B cell (primary cell): ENCODE measurements at regions not wholly inside any gene's neighbourhood (a gene's known extent, or its start where the extent isn't known, plus 50 kb on each side); places are given as distances from the start of the nearest gene placed in this dataset.

Experiments
- ATAC-seq: fragments of 200-7000 bp; cut with Tn5 transposase; one replicate; pipeline ENCODE4 v1.10.0; 2021; ENCODE audit warnings: low read depth, mild to moderate bottlenecking, moderate number of reproducible peaks, moderate library complexity
- CTCF ChIA-PET: fragments of 350-600 bp; sonication (Branson Sonifier 250); formaldehyde crosslinking; loops from one replicate; lab custom pipeline; 2021; ENCODE audit warnings: antibody characterized with exemption, inconsistent platforms; lab: Charles Lee
- POLR2A ChIA-PET: fragments of 350-600 bp; sonication (Branson Sonifier 250); formaldehyde crosslinking; loops from one replicate; lab custom pipeline; 2021; ENCODE audit warnings: antibody characterized with exemption; lab: Charles Lee
- DNase-seq: peaks from one replicate; pipeline ENCODE4 v3.0.0; 2013
- H2AFZ ChIP-seq: 2 replicates; pipeline ENCODE4 v1.6.1; 2012; ENCODE audit warnings: mild to moderate bottlenecking, low read depth, low read length; ENCODE audit not compliant: insufficient read depth, poor library complexity, severe bottlenecking
- H3K27ac ChIP-seq, 2 donors: 1 replicate in 1 of 2; 2 replicates in 1 of 2; pipeline ENCODE4 v1.5.1; 2012 to 2013; ENCODE audit warnings: low read length in 2 of 2, mild to moderate bottlenecking in 2 of 2, moderate library complexity in 1 of 2
- H3K27me3 ChIP-seq, 4 experiments: fragments of 200-600 bp in 1 of 4; sonication (generic) in 1 of 4; replicated peaks in 1 of 4; 1 replicate in 2 of 4; 2 replicates in 2 of 4; pipeline versions ENCODE4 v1.6.1 to v1.7.0; 2013 to 2016; ENCODE audit warnings: low read length in 3 of 4, mild to moderate bottlenecking in 2 of 4, mixed read lengths in 1 of 4, moderate library complexity in 1 of 4; ENCODE audit not compliant: insufficient read depth in 4 of 4, control insufficient read depth in 3 of 4; ENCODE audit errors: control extremely low read depth in 1 of 4
- H3K36me3 ChIP-seq, 2 experiments: replicated peaks in 1 of 2; 1 replicate in 1 of 2; 2 replicates in 1 of 2; pipeline versions ENCODE4 v1.6.1 to v1.7.1; 2013; ENCODE audit warnings: low read length in 1 of 2; ENCODE audit not compliant: insufficient read depth in 2 of 2, control insufficient read depth in 1 of 2; ENCODE audit errors: control extremely low read depth in 1 of 2, extremely low read depth in 1 of 2
- H3K4me1 ChIP-seq, 2 donors: fragments of 200-600 bp in 1 of 2; sonication (generic) in 1 of 2; 1 replicate in 1 of 2; 2 replicates in 1 of 2; pipeline versions ENCODE4 v1.5.1 to v1.6.1; 2013 to 2017; ENCODE audit warnings: low read length in 2 of 2; ENCODE audit not compliant: control insufficient read depth in 2 of 2, insufficient read depth in 2 of 2
- H3K4me2 ChIP-seq: replicated peaks from 2 replicates; pipeline ENCODE3; 2012; ENCODE audit warnings: mild to moderate bottlenecking, low read depth, low read length; ENCODE audit not compliant: poor library complexity, severe bottlenecking
- H3K4me3 ChIP-seq, 5 experiments: fragments of 200-600 bp in 1 of 5; sonication (generic) in 1 of 5; 1 replicate in 3 of 5; 2 replicates in 2 of 5; pipeline versions ENCODE4 v1.5.1 to v1.7.0; 2011 to 2016; ENCODE audit warnings: low read length in 4 of 5, mild to moderate bottlenecking in 4 of 5, low read depth in 2 of 5, control low read depth in 1 of 5, moderate library complexity in 1 of 5; ENCODE audit not compliant: insufficient read depth in 1 of 5; ENCODE audit errors: control extremely low read depth in 1 of 5, extremely low read depth in 1 of 5
- H3K79me2 ChIP-seq: fragments of 200-600 bp; sonication (generic); one replicate; pipeline ENCODE4 v1.6.0; 2016; ENCODE audit warnings: low read length; ENCODE audit not compliant: control insufficient read depth, insufficient read depth
- H3K9ac ChIP-seq: fragments of 200-600 bp; sonication (generic); 2 replicates; pipeline ENCODE4 v1.6.1; 2017; ENCODE audit warnings: mild to moderate bottlenecking, low read length, moderate library complexity
- H3K9me3 ChIP-seq, 3 donors: one replicate each; pipeline versions ENCODE4 v1.6.1 to v1.7.1; 2013; ENCODE audit warnings: low read length in 2 of 3; ENCODE audit not compliant: control insufficient read depth in 2 of 3, insufficient read depth in 1 of 3; ENCODE audit errors: control extremely low read depth in 1 of 3
- H4K20me1 ChIP-seq: 2 replicates; pipeline ENCODE4 v1.6.0; 2012; ENCODE audit warnings: mild to moderate bottlenecking, low read length; ENCODE audit not compliant: insufficient read depth, control insufficient read depth, poor library complexity, severe bottlenecking
- H3K27ac Mint-ChIP-seq: one replicate; pipeline ENCODE4 v1.8.0; 2021; ENCODE audit warnings: mixed read lengths
- H3K27me3 Mint-ChIP-seq: one replicate; pipeline ENCODE4 v1.8.0; 2021; ENCODE audit warnings: mixed read lengths
- H3K4me1 Mint-ChIP-seq: one replicate; pipeline ENCODE4 v1.8.0; 2021; ENCODE audit warnings: mixed read lengths
- H3K4me3 Mint-ChIP-seq: one replicate; pipeline ENCODE4 v1.8.0; 2021; ENCODE audit warnings: mixed read lengths
- H3K9me3 Mint-ChIP-seq: one replicate; pipeline ENCODE4 v1.8.0; 2022; ENCODE audit warnings: mixed read lengths; ENCODE audit not compliant: insufficient read depth
- CTCF ChIP-seq: fragments of 200-600 bp; IDR thresholded peaks from one replicate; pipeline ENCODE4 v1.8.0; 2022; ENCODE audit warnings: antibody characterized with exemption, mild to moderate bottlenecking
- EZH2 ChIP-seq: IDR thresholded peaks from 2 replicates; pipeline ENCODE4 v1.6.1; 2012; ENCODE audit warnings: borderline replicate concordance, low read depth, mild to moderate bottlenecking, moderate library complexity, low read length; ENCODE audit not compliant: insufficient read depth, poor library complexity, severe bottlenecking
- WGBS: methylation state at CpG from one replicate; pipeline ENCODE4 v1.1.5; 2013; ENCODE audit warnings: missing lambda C conversion rate; ENCODE audit not compliant: insufficient coverage; 5-methylcytosine and 5-hydroxymethylcytosine counted together
- intact Hi-C: fragments of 100-400 bp; cut with micrococcal nuclease; formaldehyde crosslinking; loops from one replicate; pipeline ENCODE4 v1.10.0; 2022

- H3K4me2 ChIP-seq = no peak overlapping the region
- no peak overlapping the region for H2AFZ ChIP-seq
- H4K20me1 ChIP-seq = no peaks in the 10 kb centered on the region
- Mint-ChIP-seq H3K27me3 (no peaks in the 10 kb centered on the region), H3K27ac (no peak overlapping the region), H3K4me3 (no peak overlapping the region), H3K9me3 (no peaks in the 10 kb centered on the region), H3K4me1 (no peaks in the 10 kb centered on the region)
- CTCF ChIA-PET = no interaction called here
- WGBS = 79% methylated on average over 3 of the region's 4 CpGs
- intact Hi-C loops = no loop called here
- no peak for DNase-seq
- H3K4me1 ChIP-seq = no peaks in the 10 kb centered on the region
- H3K27me3 ChIP-seq = no peaks in the 10 kb centered on the region
- no peaks in the 10 kb centered on the region for H3K9me3 ChIP-seq
- H3K4me3 ChIP-seq = no peak overlapping the region
- TF ChIP-seq EZH2 = no peak
- TF ChIP-seq CTCF = no peak
- no peak overlapping the region for H3K9ac ChIP-seq
- POLR2A ChIA-PET = no interaction called here
- no peak for ATAC-seq
- H3K27ac ChIP-seq = no peak overlapping the region
- no peaks in the 10 kb centered on the region for H3K79me2 ChIP-seq
- H3K36me3 ChIP-seq = no peaks in the 10 kb centered on the region
Measured at GRCh38 chr1:68633141-68633919, 136.4 kb upstream of the DEPDC1 start.

GRCh38 chr1:68644504-68644903, 147.6 kb upstream of the DEPDC1 start:
- H3K79me2 ChIP-seq = no peaks in the 10 kb centered on the region
- no peaks in the 10 kb centered on the region for H3K4me1 Mint-ChIP-seq
- ChIA-PET CTCF (no interaction called here), POLR2A (no interaction called here)
- H3K4me2 ChIP-seq = no peak overlapping the region
- no peaks in the 10 kb centered on the region for H3K27me3 Mint-ChIP-seq
- H3K4me3 Mint-ChIP-seq = no peak overlapping the region
- no peaks in the 10 kb centered on the region for H3K27me3 ChIP-seq
- H3K4me1 ChIP-seq = no peaks in the 10 kb centered on the region
- no peak overlapping the region for H3K27ac ChIP-seq
- intact Hi-C loops = no loop called here
- TF ChIP-seq EZH2 = no peak
- no peak for TF ChIP-seq CTCF
- ATAC-seq = no peak
- no peaks in the 10 kb centered on the region for H3K9me3 ChIP-seq
- no peaks in the 10 kb centered on the region for H3K36me3 ChIP-seq
- H3K27ac Mint-ChIP-seq = no peak overlapping the region
- H3K9me3 Mint-ChIP-seq = no peaks in the 10 kb centered on the region
- H2AFZ ChIP-seq = no peak overlapping the region
- no peak overlapping the region for H3K4me3 ChIP-seq
- no peak overlapping the region for H3K9ac ChIP-seq
- DNase-seq = no peak
- H4K20me1 ChIP-seq = no peaks in the 10 kb centered on the region
